Neural progenitor cell (in vitro differentiated cells): ENCODE measurements at regions not wholly inside any gene's neighbourhood (a gene's known extent, or its start where the extent isn't known, plus 50 kb on each side); places are given as distances from the start of the nearest gene placed in this dataset.

ENCODE experiments used
- DNase-seq: peaks from one replicate; pipeline ENCODE4 v3.0.0-alpha.2; 2016; ENCODE audit warnings: low spot score
- H2AFZ ChIP-seq: fragments of 200-600 bp; sonication (generic); replicated peaks from 2 replicates; pipeline ENCODE4 v1.6.1; 2016; ENCODE audit warnings: antibody characterized with exemption
- H3F3A ChIP-seq: fragments of 200-600 bp; sonication (generic); 2 replicates; pipeline ENCODE4 v1.6.1; 2016; ENCODE audit warnings: antibody characterized with exemption, low read depth
- H3K27ac ChIP-seq: fragments of 200-600 bp; sonication (generic); 2 replicates; pipeline ENCODE4 v1.5.1; 2016; ENCODE audit warnings: mild to moderate bottlenecking
- H3K27me3 ChIP-seq: fragments of 200-600 bp; sonication (generic); 2 replicates; pipeline ENCODE4 v1.6.1; 2016; ENCODE audit warnings: mild to moderate bottlenecking, moderate library complexity
- H3K36me3 ChIP-seq: fragments of 200-600 bp; sonication (generic); 2 replicates; pipeline ENCODE4 v1.5.1; 2016
- H3K4me1 ChIP-seq: fragments of 200-600 bp; sonication (generic); 2 replicates; pipeline ENCODE4 v1.6.1; 2016; ENCODE audit warnings: mixed run types
- H3K4me2 ChIP-seq: fragments of 200-600 bp; sonication (generic); 2 replicates; pipeline ENCODE4 v1.6.1; 2016
- H3K4me3 ChIP-seq: fragments of 200-600 bp; sonication (generic); 2 replicates; pipeline ENCODE4 v1.5.1; 2016
- H3K79me2 ChIP-seq: fragments of 200-600 bp; sonication (generic); 2 replicates; pipeline ENCODE4 v1.6.1; 2016; ENCODE audit warnings: low read depth
- H3K9ac ChIP-seq: fragments of 200-600 bp; sonication (generic); 2 replicates; pipeline ENCODE4 v1.6.1; 2016
- H3K9me3 ChIP-seq: fragments of 200-600 bp; sonication (generic); 2 replicates; pipeline ENCODE4 v1.5.1; 2016; ENCODE audit warnings: low read depth
- H4K20me1 ChIP-seq: fragments of 200-600 bp; sonication (generic); 2 replicates; pipeline ENCODE4 v1.6.1; 2016; ENCODE audit warnings: low read depth
- H3K27ac Mint-ChIP-seq: 3 replicates; pipeline ENCODE4 v1.8.0; 2021; ENCODE audit warnings: mixed read lengths
- H3K27me3 Mint-ChIP-seq: 2 replicates; pipeline ENCODE4 v1.8.0; 2022; ENCODE audit warnings: low read depth, mild to moderate bottlenecking, inconsistent platforms, moderate library complexity, mixed read lengths; ENCODE audit not compliant: insufficient read depth
- H3K36me3 Mint-ChIP-seq: 3 replicates; pipeline ENCODE4 v1.8.0; 2021; ENCODE audit warnings: mixed read lengths
- H3K4me1 Mint-ChIP-seq: 3 replicates; pipeline ENCODE4 v1.8.0; 2021; ENCODE audit warnings: mixed read lengths
- H3K4me3 Mint-ChIP-seq: 3 replicates; pipeline ENCODE4 v1.8.0; 2021; ENCODE audit warnings: mild to moderate bottlenecking, moderate library complexity, mixed read lengths
- H3K9me3 Mint-ChIP-seq: 3 replicates; pipeline ENCODE4 v1.8.0; 2020; ENCODE audit warnings: mixed read lengths
- CTCF ChIP-seq: fragments of 200-600 bp; sonication (generic); IDR thresholded peaks from 2 replicates; pipeline ENCODE4 v1.5.1; 2017; ENCODE audit warnings: antibody characterized with exemption, mild to moderate bottlenecking
- EZH2 ChIP-seq: fragments of 200-600 bp; sonication (generic); IDR thresholded peaks from 2 replicates; pipeline ENCODE4 v1.6.1; 2017; ENCODE audit warnings: antibody characterized with exemption, mild to moderate bottlenecking, moderate library complexity
- EZH2phosphoT487 ChIP-seq: fragments of 200-600 bp; sonication (generic); IDR thresholded peaks from 2 replicates; pipeline ENCODE4 v1.6.1; 2017; ENCODE audit warnings: antibody characterized with exemption

GRCh38 chr2:153786016-153786415 is 85.7 kb upstream of the GALNT13 start:
- Mint-ChIP-seq H3K9me3 (no peaks in the 10 kb centered on the region), H3K36me3 (no peaks in the 10 kb centered on the region), H3K27ac (no peak overlapping the region), H3K4me1 (peaks cover 3% of the 10 kb centered on the region), H3K4me3 (no peak overlapping the region), H3K27me3 (no peaks in the 10 kb centered on the region)
- Histone ChIP-seq H3K27me3 (no peaks in the 10 kb centered on the region), H3F3A (no peaks in the 10 kb centered on the region), H2AFZ (no peak overlapping the region), H3K9me3 (no peaks in the 10 kb centered on the region), H3K4me3 (no peak overlapping the region), H4K20me1 (no peaks in the 10 kb centered on the region), H3K4me2 (no peak overlapping the region), H3K36me3 (no peaks in the 10 kb centered on the region), H3K9ac (no peak overlapping the region), H3K4me1 (no peaks in the 10 kb centered on the region), H3K27ac (no peak overlapping the region), H3K79me2 (no peaks in the 10 kb centered on the region)
- TF ChIP-seq CTCF (no peak), EZH2 (no peak), EZH2phosphoT487 (no peak)
- DNase-seq: no peak

GRCh38 chr2:153787612-153788011 is 84.1 kb upstream of the GALNT13 start:
- Mint-ChIP-seq H3K4me1 (no peaks in the 10 kb centered on the region), H3K27ac (no peak overlapping the region)
- no peak for DNase-seq

GRCh38 chr2:153802671-153803070 is 69.1 kb upstream of the GALNT13 start:
- H3K4me1 ChIP-seq: no peaks in the 10 kb centered on the region
- H4K20me1 ChIP-seq: no peaks in the 10 kb centered on the region
- Mint-ChIP-seq H3K27me3 (no peaks in the 10 kb centered on the region), H3K36me3 (no peaks in the 10 kb centered on the region), H3K9me3 (no peaks in the 10 kb centered on the region), H3K4me3 (no peak overlapping the region), H3K4me1 (no peaks in the 10 kb centered on the region), H3K27ac (no peak overlapping the region)
- TF ChIP-seq CTCF (no peak), EZH2 (no peak), EZH2phosphoT487 (no peak)
- H3K27ac ChIP-seq: no peak overlapping the region
- H3K27me3 ChIP-seq: no peaks in the 10 kb centered on the region
- H2AFZ ChIP-seq: no peak overlapping the region
- no peak overlapping the region for H3K9ac ChIP-seq
- H3K4me3 ChIP-seq: no peak overlapping the region
- no peak for DNase-seq
- H3K9me3 ChIP-seq: no peaks in the 10 kb centered on the region
- no peaks in the 10 kb centered on the region for H3F3A ChIP-seq
- no peaks in the 10 kb centered on the region for H3K79me2 ChIP-seq
- H3K36me3 ChIP-seq: no peaks in the 10 kb centered on the region
- H3K4me2 ChIP-seq: no peak overlapping the region

More at GRCh38 chr2:153787612-153788011, 84.1 kb upstream of the GALNT13 start:
- Histone ChIP-seq H3K9ac (no peak overlapping the region), H3K36me3 (no peaks in the 10 kb centered on the region), H3K4me2 (no peak overlapping the region), H3K4me1 (no peaks in the 10 kb centered on the region), H3F3A (no peaks in the 10 kb centered on the region), H3K9me3 (no peaks in the 10 kb centered on the region), H4K20me1 (no peaks in the 10 kb centered on the region), H3K27ac (no peak overlapping the region), H2AFZ (no peak overlapping the region), H3K79me2 (no peaks in the 10 kb centered on the region), H3K27me3 (no peaks in the 10 kb centered on the region), H3K4me3 (no peak overlapping the region)
- TF ChIP-seq EZH2: no peak
- peak; percentile 23 for TF ChIP-seq CTCF
- H3K4me3 Mint-ChIP-seq: no peak overlapping the region
- H3K27me3 Mint-ChIP-seq: peaks cover 2% of the 10 kb centered on the region
- no peaks in the 10 kb centered on the region for H3K36me3 Mint-ChIP-seq
- no peaks in the 10 kb centered on the region for H3K9me3 Mint-ChIP-seq

- no peak overlapping the region for H3K9ac ChIP-seq
- H3K4me2 ChIP-seq: no peak overlapping the region
- no peak overlapping the region for H3K4me3 ChIP-seq
- H3K27ac ChIP-seq: no peak overlapping the region
- Mint-ChIP-seq H3K4me3 (no peak overlapping the region), H3K9me3 (no peaks in the 10 kb centered on the region), H3K27me3 (no peaks in the 10 kb centered on the region), H3K36me3 (no peaks in the 10 kb centered on the region), H3K4me1 (no peaks in the 10 kb centered on the region), H3K27ac (no peak overlapping the region)
- no peaks in the 10 kb centered on the region for H3K4me1 ChIP-seq
- no peaks in the 10 kb centered on the region for H3K27me3 ChIP-seq
- H3F3A ChIP-seq: no peaks in the 10 kb centered on the region
- H2AFZ ChIP-seq: no peak overlapping the region
- H3K9me3 ChIP-seq: no peaks in the 10 kb centered on the region
- TF ChIP-seq EZH2 (no peak), CTCF (no peak), EZH2phosphoT487 (no peak)
- no peak for DNase-seq
- H3K79me2 ChIP-seq: no peaks in the 10 kb centered on the region
- H3K36me3 ChIP-seq: no peaks in the 10 kb centered on the region
- H4K20me1 ChIP-seq: no peaks in the 10 kb centered on the region
Measured at GRCh38 chr2:153808679-153809078, 63.0 kb upstream of the GALNT13 start.
